ENCODE measurements at regions not wholly inside any gene's neighbourhood (a gene's known extent, or its start where the extent isn't known, plus 50 kb on each side); places are given as distances from the start of the nearest gene placed in this dataset.

GRCh38 chr6:164114051-164114450, 699.5 kb downstream of the QKI start:
- DNase-seq (ENCODE audit: extremely low spot score, insufficient read length, low read depth) (no peak), FAIRE-seq (no peak)

- DNase-seq (ENCODE audit: extremely low spot score, insufficient read length, low read depth) (no peak), FAIRE-seq (no peak)
These were observed 699.1 kb downstream of the QKI start for GRCh38 chr6:164113637-164114036.

- FAIRE-seq (no peak), DNase-seq (ENCODE audit: extremely low spot score, insufficient read length, low read depth) (no peak)
These were observed 695.2 kb downstream of the QKI start for GRCh38 chr6:164109770-164110140.

- DNase-seq (ENCODE audit: extremely low spot score, insufficient read length, low read depth): no peak
These were observed 694.6 kb downstream of the QKI start for GRCh38 chr6:164108869-164109769.

GRCh38 chr6:164108092-164108491, 693.6 kb downstream of the QKI start:
- DNase-seq (ENCODE audit: extremely low spot score, insufficient read length, low read depth) (no peak), FAIRE-seq (no peak)

More at GRCh38 chr6:164108869-164109769, 694.6 kb downstream of the QKI start:
- FAIRE-seq: no peak

- FAIRE-seq: no peak
These were observed 692.9 kb downstream of the QKI start for GRCh38 chr6:164107297-164107995.

GRCh38 chr6:164106345-164106769, 691.8 kb downstream of the QKI start:
- DNase-seq (ENCODE audit: extremely low spot score, insufficient read length, low read depth): peak; percentile 7
- no peak for FAIRE-seq

More at GRCh38 chr6:164107297-164107995, 692.9 kb downstream of the QKI start:
- DNase-seq (ENCODE audit: extremely low spot score, insufficient read length, low read depth): no peak

- no peak for DNase-seq (ENCODE audit: extremely low spot score, insufficient read length, low read depth)
- FAIRE-seq: no peak
These were observed 691.2 kb downstream of the QKI start for GRCh38 chr6:164105705-164106104.

- FAIRE-seq: no peak
These were observed 689.9 kb downstream of the QKI start for GRCh38 chr6:164104432-164104831.

GRCh38 chr6:164102693-164103092, 688.2 kb downstream of the QKI start:
- no peak for FAIRE-seq

More at GRCh38 chr6:164104432-164104831, 689.9 kb downstream of the QKI start:
- no peak for DNase-seq (ENCODE audit: extremely low spot score, insufficient read length, low read depth)

GRCh38 chr6:164101859-164102258, 687.3 kb downstream of the QKI start:
- DNase-seq (ENCODE audit: extremely low spot score, insufficient read length, low read depth) (no peak), FAIRE-seq (no peak)

More at GRCh38 chr6:164102693-164103092, 688.2 kb downstream of the QKI start:
- DNase-seq (ENCODE audit: extremely low spot score, insufficient read length, low read depth): no peak

GRCh38 chr6:164099269-164099865, 684.8 kb downstream of the QKI start:
- no peak for FAIRE-seq
- no peak for DNase-seq (ENCODE audit: extremely low spot score, insufficient read length, low read depth)

- DNase-seq (ENCODE audit: extremely low spot score, insufficient read length, low read depth): no peak
- no peak for FAIRE-seq
These were observed 684.3 kb downstream of the QKI start for GRCh38 chr6:164098857-164099267.

- no peak for FAIRE-seq
- DNase-seq (ENCODE audit: extremely low spot score, insufficient read length, low read depth): no peak
These were observed 683.3 kb downstream of the QKI start for GRCh38 chr6:164097551-164098398.

- DNase-seq (ENCODE audit: extremely low spot score, insufficient read length, low read depth): no peak
- no peak for FAIRE-seq
These were observed 682.5 kb downstream of the QKI start for GRCh38 chr6:164097056-164097455.

GRCh38 chr6:164095056-164095455, 680.5 kb downstream of the QKI start:
- no peak for FAIRE-seq
- no peak for DNase-seq (ENCODE audit: extremely low spot score, insufficient read length, low read depth)

GRCh38 chr6:164087870-164088269, 673.4 kb downstream of the QKI start:
- FAIRE-seq: no peak

GRCh38 chr6:164087211-164087610, 672.7 kb downstream of the QKI start:
- FAIRE-seq: no peak
- DNase-seq (ENCODE audit: extremely low spot score, insufficient read length, low read depth): no peak

More at GRCh38 chr6:164087870-164088269, 673.4 kb downstream of the QKI start:
- DNase-seq (ENCODE audit: extremely low spot score, insufficient read length, low read depth): no peak

GRCh38 chr6:164086076-164086887, 671.8 kb downstream of the QKI start:
- FAIRE-seq (no peak), DNase-seq (ENCODE audit: extremely low spot score, insufficient read length, low read depth) (no peak)

All from GM18507 (cell line).